B cell (primary cell): ENCODE measurements at regions not wholly inside any gene's neighbourhood (a gene's known extent, or its start where the extent isn't known, plus 50 kb on each side); places are given as distances from the start of the nearest gene placed in this dataset.
"Not testable (repeated sequence)": the region's sequence is repeated elsewhere in the genome, so short reads cannot be mapped to it uniquely, and the experiment has no call there.

Experiments
- CTCF ChIP-seq: fragments of 200-600 bp; IDR thresholded peaks from one replicate; pipeline ENCODE4 v1.8.0; 2022; ENCODE audit warnings: antibody characterized with exemption, mild to moderate bottlenecking
- EZH2 ChIP-seq: IDR thresholded peaks from 2 replicates; pipeline ENCODE4 v1.6.1; 2012; ENCODE audit warnings: borderline replicate concordance, low read depth, mild to moderate bottlenecking, moderate library complexity, low read length; ENCODE audit not compliant: insufficient read depth, poor library complexity, severe bottlenecking

DNA sequence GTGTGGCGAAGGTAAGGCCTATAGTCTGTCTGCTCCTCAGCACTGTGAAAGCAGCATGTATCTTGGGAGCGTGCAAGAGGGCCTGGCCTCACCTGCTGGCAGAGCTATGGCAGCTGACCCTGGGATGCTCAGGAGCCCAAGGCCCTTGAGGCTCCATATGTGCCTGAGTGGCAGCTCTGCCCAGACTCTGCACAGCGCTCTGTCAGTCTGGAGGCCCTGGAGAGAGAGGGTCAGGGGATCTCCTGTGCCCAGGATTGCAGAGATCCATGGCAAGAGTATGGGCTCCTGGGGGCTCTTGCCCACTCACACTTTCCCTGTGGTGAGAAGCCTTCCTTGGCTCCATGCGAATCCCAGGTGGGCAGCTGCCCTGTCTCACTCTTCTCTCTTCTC lies 202.5 kb upstream of the ZNF658 start:
- not testable (repeated sequence) for TF ChIP-seq CTCF, EZH2
